ENCODE measurements at regions not wholly inside any gene's neighbourhood (a gene's known extent, or its start where the extent isn't known, plus 50 kb on each side); places are given as distances from the start of the nearest gene placed in this dataset.

- no peak for DNase-seq
- Histone ChIP-seq H3K4me3 (no peak overlapping the region), H3K9me3 (no peaks in the 10 kb centered on the region), H3K27me3 (no peaks in the 10 kb centered on the region), H3K4me1 (ENCODE audit: insufficient read depth) (peaks cover 2% of the 10 kb centered on the region), H3K27ac (no peak overlapping the region), H3K36me3 (no peaks in the 10 kb centered on the region)
- intact Hi-C loops (cut with DNase I), result loop anchor here in 3 of 4 donors (5.0 to 10.0 kb wide), 4 partner anchors 199 to 729 kb away; partner anchors contain the start of gene HMGB1 (in 1 of the 3)
- 97 to 99% (median 97%) methylated on average over 5 of the region's 5 CpGs for WGBS, 3 donors
- TF ChIP-seq EP300 (IDR thresholded peaks at IDR 0.05) (no peak), CTCF (IDR thresholded peaks at IDR 0.05) (no peak), POLR2A (IDR thresholded peaks at IDR 0.05) (no peak)
Measured at GRCh38 chr13:30135868-30136267, 171.5 kb downstream of the KATNAL1 start.

GRCh38 chr13:30135351-30135750 is 172.0 kb downstream of the KATNAL1 start:
- Histone ChIP-seq H3K4me1 (ENCODE audit: insufficient read depth) (peaks cover 2% of the 10 kb centered on the region), H3K36me3 (no peaks in the 10 kb centered on the region), H3K9me3 (no peaks in the 10 kb centered on the region), H3K27ac (no peak overlapping the region), H3K27me3 (no peaks in the 10 kb centered on the region), H3K4me3 (no peak overlapping the region)
- DNase-seq, result no peak
- WGBS, 3 donors, result 84 to 91% (median 90%) methylated on average over 7 of the region's 7 CpGs
- intact Hi-C loops (cut with DNase I), result loop anchor here in 3 of 4 donors (5.0 to 10.0 kb wide), 4 partner anchors 199 to 729 kb away; partner anchors contain the start of gene HMGB1 (in 1 of the 3)
- no peak for TF ChIP-seq POLR2A (IDR thresholded peaks at IDR 0.05)
- no peak for TF ChIP-seq EP300 (IDR thresholded peaks at IDR 0.05)

GRCh38 chr13:30134578-30134977 is 172.8 kb downstream of the KATNAL1 start:
- WGBS, 3 donors, result 57 to 85% (median 77%) methylated on average over 2 of the region's 2 CpGs
- TF ChIP-seq POLR2A (IDR thresholded peaks at IDR 0.05), result no peak
- no peak for TF ChIP-seq CTCF (IDR thresholded peaks at IDR 0.05)
- TF ChIP-seq EP300 (IDR thresholded peaks at IDR 0.05), result no peak

GRCh38 chr13:30133996-30134395 is 173.4 kb downstream of the KATNAL1 start:
- no peak overlapping the region for H3K4me3 ChIP-seq
- H3K4me1 ChIP-seq (ENCODE audit: insufficient read depth), result peaks cover 2% of the 10 kb centered on the region
- peak overlapping the region in 1 of 2 donors; percentile 18 for H3K27ac ChIP-seq
- H3K36me3 ChIP-seq, result no peaks in the 10 kb centered on the region
- DNase-seq, result peak in 1 of 5 donors; percentile 41
- H3K27me3 ChIP-seq, result no peaks in the 10 kb centered on the region
- intact Hi-C loops (cut with DNase I), result loop anchor here in 3 of 4 donors (5.0 to 10.0 kb wide), 8 partner anchors 201 to 908 kb away; partner anchors contain the start of gene HMGB1 (in 1 of the 3)
- H3K9me3 ChIP-seq, result no peaks in the 10 kb centered on the region
- 24 to 30% (median 25%) methylated on average over 7 of the region's 7 CpGs for WGBS, 3 donors
- TF ChIP-seq CTCF (IDR thresholded peaks at IDR 0.05) (no peak), EP300 (IDR thresholded peaks at IDR 0.05) (no peak), POLR2A (IDR thresholded peaks at IDR 0.05) (no peak)

More at GRCh38 chr13:30134578-30134977, 172.8 kb downstream of the KATNAL1 start:
- H3K4me1 ChIP-seq (ENCODE audit: insufficient read depth), result peaks cover 2% of the 10 kb centered on the region
- no peaks in the 10 kb centered on the region for H3K36me3 ChIP-seq
- no peaks in the 10 kb centered on the region for H3K9me3 ChIP-seq
- intact Hi-C loops (cut with DNase I), result loop anchor here in 3 of 4 donors (5.0 to 10.0 kb wide), 8 partner anchors 200 to 908 kb away; partner anchors contain the start of gene HMGB1 (in 1 of the 3)
- no peak for DNase-seq
- no peak overlapping the region for H3K27ac ChIP-seq
- H3K27me3 ChIP-seq, result no peaks in the 10 kb centered on the region
- no peak overlapping the region for H3K4me3 ChIP-seq

DNA sequence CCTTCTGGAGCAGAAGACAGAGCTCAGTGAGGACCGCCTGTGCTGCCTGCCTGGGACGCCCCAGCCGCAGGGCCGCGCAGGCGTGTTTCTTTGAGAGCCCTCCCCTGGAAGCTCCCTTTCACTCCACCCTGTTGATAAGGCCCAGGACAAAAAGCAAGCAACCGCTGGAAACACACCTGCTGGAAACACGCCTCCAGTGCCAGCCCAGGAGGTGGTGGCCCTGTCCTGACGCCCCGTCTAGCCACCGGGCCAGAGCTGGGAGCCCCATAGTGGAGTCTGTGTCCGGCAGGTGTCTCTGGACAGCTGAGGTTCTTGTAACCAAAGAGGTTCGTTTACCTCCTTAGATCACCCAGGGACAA is 173.8 kb downstream of the KATNAL1 start:
- Histone ChIP-seq H3K4me1 (ENCODE audit: insufficient read depth) (peaks cover 2% of the 10 kb centered on the region), H3K27ac (peak overlapping the region in 1 of 2 donors; percentile 18), H3K9me3 (no peaks in the 10 kb centered on the region), H3K4me3 (no peak overlapping the region), H3K27me3 (no peaks in the 10 kb centered on the region), H3K36me3 (no peaks in the 10 kb centered on the region)
- 59 to 73% (median 69%) methylated on average over 13 of the region's 13 CpGs for WGBS, 3 donors
- DNase-seq, result peak in 1 of 5 donors; percentile 47
- TF ChIP-seq CTCF (IDR thresholded peaks at IDR 0.05), result no peak
- TF ChIP-seq EP300 (IDR thresholded peaks at IDR 0.05), result no peak
- TF ChIP-seq POLR2A (IDR thresholded peaks at IDR 0.05), result no peak
- intact Hi-C loops (cut with DNase I), result loop anchor here in 3 of 4 donors (5.0 to 10.0 kb wide), 8 partner anchors 201 to 909 kb away; partner anchors contain the start of gene HMGB1 (in 1 of the 3)
